Stimulated activated CD4-positive, alpha-beta T cell treated with anti-CD3 and anti-CD28 coated beads, Interleukin-2, amount 100 ng/mL, for 24 hours (primary cell): ENCODE measurements at regions not wholly inside any gene's neighbourhood (a gene's known extent, or its start where the extent isn't known, plus 50 kb on each side); places are given as distances from the start of the nearest gene placed in this dataset.
"Not testable (repeated sequence)": the region's sequence is repeated elsewhere in the genome, so short reads cannot be mapped to it uniquely, and the experiment has no call there.

Source experiments
- DNase-seq, 2 donors: peaks; one replicate each; pipeline ENCODE4 v3.0.0-alpha.2; 2020

- DNase-seq = no peak
Measured at GRCh38 chr7:34207810-34208209, 302.5 kb downstream of the BMPER start.

GRCh38 chr7:34208878-34209621, 303.7 kb downstream of the BMPER start:
- no peak for DNase-seq

GRCh38 chr7:34211018-34211417, 305.7 kb downstream of the BMPER start:
- no peak for DNase-seq

GRCh38 chr7:34217972-34218371, 312.6 kb downstream of the BMPER start:
- DNase-seq = no peak

- no peak for DNase-seq
Measured at GRCh38 chr7:34219153-34219718, 313.9 kb downstream of the BMPER start.

- no peak for DNase-seq
Measured at GRCh38 chr7:34220506-34221185, 315.3 kb downstream of the BMPER start.

- no peak for DNase-seq
Measured at GRCh38 chr7:34222316-34222715, 317.0 kb downstream of the BMPER start.

- no peak for DNase-seq
Measured at GRCh38 chr7:34222722-34223121, 317.4 kb downstream of the BMPER start.

DNA sequence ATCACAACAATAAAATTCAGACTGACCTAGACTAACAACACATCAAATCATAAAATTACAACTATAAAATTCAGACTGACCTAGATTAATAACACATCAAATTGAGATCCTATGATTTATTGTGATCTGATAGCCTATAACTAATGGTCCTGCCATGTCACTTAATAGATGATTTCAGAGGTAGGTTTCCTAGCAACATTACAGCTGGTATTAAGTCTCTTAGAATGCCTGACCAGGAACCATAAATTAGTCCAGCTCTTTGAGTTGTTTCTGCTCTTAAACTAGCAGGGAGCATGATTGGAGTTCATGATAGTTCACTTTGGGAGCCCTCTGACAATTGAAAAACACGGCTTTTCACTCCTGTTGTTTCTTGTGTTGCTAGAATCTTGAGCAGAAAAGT, 318.9 kb downstream of the BMPER start:
- DNase-seq = no peak

- no peak for DNase-seq
Measured at GRCh38 chr7:34225193-34225592, 319.9 kb downstream of the BMPER start.

GRCh38 chr7:34227525-34227924, 322.2 kb downstream of the BMPER start:
- DNase-seq = no peak

DNA sequence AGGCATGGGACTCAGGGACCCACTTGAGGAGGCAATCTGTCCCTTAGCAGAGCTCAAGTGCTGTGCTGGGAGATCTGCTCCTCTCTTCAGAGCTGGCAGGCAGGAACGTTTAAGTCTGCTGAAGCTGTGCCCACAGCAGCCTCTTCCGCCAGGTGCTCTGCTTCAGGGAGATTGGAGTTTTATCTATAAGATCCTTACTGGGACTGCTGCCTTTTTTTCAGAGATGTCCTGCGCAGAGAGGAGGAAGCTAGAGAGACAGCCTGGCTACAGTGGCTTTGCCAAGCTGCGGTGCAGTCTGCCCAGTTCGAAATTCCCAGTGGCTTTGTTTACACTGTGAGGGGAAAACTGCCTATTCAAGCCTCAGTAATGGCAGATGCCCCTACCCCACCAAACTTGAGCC, 329.8 kb downstream of the BMPER start:
- not testable (repeated sequence) for DNase-seq

DNA sequence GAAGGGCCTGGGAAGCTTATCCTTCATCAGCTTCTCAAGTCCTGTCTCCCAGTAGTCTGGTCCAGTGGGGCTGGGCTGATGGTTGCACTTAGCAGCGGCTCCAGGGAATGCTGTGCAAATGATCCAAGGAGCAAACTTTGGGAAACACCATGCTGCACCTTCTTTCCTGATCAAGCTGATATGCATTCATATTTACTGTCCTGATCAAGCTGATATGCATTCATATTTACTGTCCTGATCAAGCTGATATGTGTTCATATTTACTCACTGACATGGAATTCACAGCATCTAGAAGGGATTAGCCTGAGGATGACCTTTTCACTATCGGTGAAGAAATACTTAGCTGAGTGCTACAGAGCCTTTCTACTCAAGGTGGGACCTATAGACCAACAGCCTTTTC, 330.7 kb downstream of the BMPER start:
- DNase-seq = no peak

- DNase-seq = no peak
Measured at GRCh38 chr7:34236839-34237492, 331.6 kb downstream of the BMPER start.

GRCh38 chr7:34237493-34237849, 332.1 kb downstream of the BMPER start:
- no peak for DNase-seq

DNA sequence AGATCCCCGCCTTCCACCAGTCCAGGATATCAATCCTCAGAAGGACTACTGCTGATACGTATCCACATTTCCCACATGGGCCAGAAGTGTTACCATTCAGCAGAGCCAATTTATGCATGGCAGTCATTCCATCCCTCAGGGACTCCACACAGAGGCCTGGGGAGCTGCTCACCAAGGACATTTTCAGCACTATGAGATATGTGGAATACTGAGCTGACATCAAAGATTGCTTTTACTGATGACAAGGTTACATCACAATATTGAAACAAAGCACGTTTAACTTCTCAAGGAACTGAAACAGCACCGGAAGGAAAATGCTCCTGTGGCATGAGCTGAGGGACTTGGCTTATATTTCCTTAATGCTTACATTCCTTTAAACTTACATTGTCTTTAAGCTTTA, 335.1 kb downstream of the BMPER start:
- DNase-seq = no peak

DNA sequence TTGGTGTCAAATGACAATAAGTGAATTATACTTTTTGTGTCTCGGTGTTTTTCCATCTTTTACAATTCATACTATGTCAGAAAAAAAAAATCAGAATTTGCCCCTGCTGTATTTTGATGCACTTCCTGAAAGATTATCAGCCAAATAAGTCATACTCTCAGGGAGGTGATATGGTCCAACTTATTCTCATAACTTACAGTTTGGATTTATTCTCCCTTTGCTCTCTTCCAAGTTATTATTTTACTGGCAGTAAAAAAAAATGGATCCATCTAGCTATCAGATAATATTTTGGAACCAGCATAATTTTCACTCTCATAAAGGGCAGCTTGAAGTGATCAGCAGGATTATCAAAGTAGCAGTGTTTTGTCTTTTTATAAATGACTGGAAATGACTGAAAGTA, 337.1 kb downstream of the BMPER start:
- DNase-seq = no peak

- DNase-seq = no peak
Measured at GRCh38 chr7:34245246-34245645, 339.9 kb downstream of the BMPER start.

GRCh38 chr7:34247468-34247867, 342.1 kb downstream of the BMPER start:
- DNase-seq = no peak

DNA sequence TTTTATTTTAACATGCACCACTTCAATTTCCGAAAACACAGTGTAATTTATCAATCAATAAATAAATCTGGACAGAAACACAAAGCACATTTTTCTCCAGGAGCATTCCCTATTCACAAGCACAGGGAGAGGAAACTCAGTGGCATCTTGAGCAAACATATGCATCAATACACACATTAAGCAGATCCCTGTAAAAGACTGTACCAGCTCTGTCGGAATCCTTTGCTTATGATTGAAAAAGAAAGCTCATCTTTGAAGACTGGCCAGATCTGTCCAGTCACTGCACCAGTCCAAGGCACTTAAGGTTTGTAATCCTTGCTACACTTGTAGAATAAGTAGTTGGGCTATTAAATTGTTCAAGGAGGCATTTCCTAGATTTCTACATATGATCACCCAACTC, 343.9 kb downstream of the BMPER start:
- no peak for DNase-seq

GRCh38 chr7:34260279-34260678, 354.9 kb downstream of the BMPER start:
- DNase-seq = no peak

- no peak for DNase-seq
Measured at GRCh38 chr7:34263168-34263567, 357.8 kb downstream of the BMPER start.

GRCh38 chr7:34269084-34269483, 363.7 kb downstream of the BMPER start:
- no peak for DNase-seq

GRCh38 chr7:34275624-34276023, 370.3 kb downstream of the BMPER start:
- DNase-seq = no peak
